ENCODE measurements at regions not wholly inside any gene's neighbourhood (a gene's known extent, or its start where the extent isn't known, plus 50 kb on each side); places are given as distances from the start of the nearest gene placed in this dataset.

DNA sequence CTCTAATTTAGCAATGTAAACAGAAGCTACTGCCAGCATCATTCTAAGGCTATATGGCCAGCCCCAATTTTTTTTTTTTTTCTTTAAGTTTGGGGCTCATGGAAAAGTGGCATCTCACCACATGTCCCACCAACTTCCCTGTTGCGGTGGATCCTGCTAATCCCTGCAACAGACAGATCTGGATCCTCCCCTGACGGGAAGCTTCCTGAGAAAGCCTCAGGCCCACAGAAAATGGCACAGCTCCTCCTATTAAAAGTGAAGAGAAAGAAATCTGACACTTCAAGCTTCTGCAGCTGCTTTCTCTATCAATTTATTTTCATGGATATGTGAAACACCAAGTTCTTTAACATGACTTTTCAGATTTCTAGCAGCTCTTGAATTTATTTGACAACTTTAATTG is 433.8 kb upstream of the DCN start:
- peaks cover 9% of the 10 kb centered on the region; the same call in 1 of the 2 replicates for H3F3A ChIP-seq (ENCODE audit: insufficient read depth, low read depth)
- peaks cover 19% of the 10 kb centered on the region for H3K4me1 ChIP-seq (replicated peaks; ENCODE audit: insufficient read depth)
- no TSS peak for BruUV-seq (replicated peaks)
- H3K4me2 ChIP-seq: no peak overlapping the region
- H3K36me3 ChIP-seq (ENCODE audit: low read depth): no peaks in the 10 kb centered on the region
- DNase-seq: peak in 1 of 2 experiments; percentile 1
- H4K20me1 ChIP-seq (ENCODE audit: insufficient read depth): no peaks in the 10 kb centered on the region
- no peaks in the 10 kb centered on the region for H3K27me3 ChIP-seq (ENCODE audit: insufficient read depth, low read depth)
- no peaks in the 10 kb centered on the region for H3K9me2 ChIP-seq (ENCODE audit: insufficient read depth)
- no peak overlapping the region for H3K27ac ChIP-seq
- H2AFZ ChIP-seq: no peak overlapping the region
- H3K4me3 ChIP-seq: no peak overlapping the region
- TF ChIP-seq EZH2 (IDR thresholded peaks at IDR 0.05; ENCODE audit: low read depth): no peak
- TF ChIP-seq, protein P1, sequence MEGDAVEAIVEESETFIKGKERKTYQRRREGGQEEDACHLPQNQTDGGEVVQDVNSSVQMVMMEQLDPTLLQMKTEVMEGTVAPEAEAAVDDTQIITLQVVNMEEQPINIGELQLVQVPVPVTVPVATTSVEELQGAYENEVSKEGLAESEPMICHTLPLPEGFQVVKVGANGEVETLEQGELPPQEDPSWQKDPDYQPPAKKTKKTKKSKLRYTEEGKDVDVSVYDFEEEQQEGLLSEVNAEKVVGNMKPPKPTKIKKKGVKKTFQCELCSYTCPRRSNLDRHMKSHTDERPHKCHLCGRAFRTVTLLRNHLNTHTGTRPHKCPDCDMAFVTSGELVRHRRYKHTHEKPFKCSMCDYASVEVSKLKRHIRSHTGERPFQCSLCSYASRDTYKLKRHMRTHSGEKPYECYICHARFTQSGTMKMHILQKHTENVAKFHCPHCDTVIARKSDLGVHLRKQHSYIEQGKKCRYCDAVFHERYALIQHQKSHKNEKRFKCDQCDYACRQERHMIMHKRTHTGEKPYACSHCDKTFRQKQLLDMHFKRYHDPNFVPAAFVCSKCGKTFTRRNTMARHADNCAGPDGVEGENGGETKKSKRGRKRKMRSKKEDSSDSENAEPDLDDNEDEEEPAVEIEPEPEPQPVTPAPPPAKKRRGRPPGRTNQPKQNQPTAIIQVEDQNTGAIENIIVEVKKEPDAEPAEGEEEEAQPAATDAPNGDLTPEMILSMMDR (conservative IDR thresholded peaks at IDR 0.05): no peak
- no peaks in the 10 kb centered on the region for H3K9me3 ChIP-seq (ENCODE audit: insufficient read depth, low read depth)
- no peaks in the 10 kb centered on the region for H3K79me2 ChIP-seq (ENCODE audit: low read depth)
- intact Hi-C loops (cut with micrococcal nuclease; ENCODE audit: unreplicated experiment): loop anchor here (5.0 kb wide), 2 partner anchors 161 to 526 kb away; no protein-coding TSS in a partner anchor
- POLR2A ChIA-PET (ENCODE audit: unreplicated experiment): no interaction called here
- CTCF ChIA-PET: interaction anchor here (0.6 kb wide), 1 partner anchor 37 kb away, joined by 4 read pairs; no protein-coding TSS in a partner anchor

DNA sequence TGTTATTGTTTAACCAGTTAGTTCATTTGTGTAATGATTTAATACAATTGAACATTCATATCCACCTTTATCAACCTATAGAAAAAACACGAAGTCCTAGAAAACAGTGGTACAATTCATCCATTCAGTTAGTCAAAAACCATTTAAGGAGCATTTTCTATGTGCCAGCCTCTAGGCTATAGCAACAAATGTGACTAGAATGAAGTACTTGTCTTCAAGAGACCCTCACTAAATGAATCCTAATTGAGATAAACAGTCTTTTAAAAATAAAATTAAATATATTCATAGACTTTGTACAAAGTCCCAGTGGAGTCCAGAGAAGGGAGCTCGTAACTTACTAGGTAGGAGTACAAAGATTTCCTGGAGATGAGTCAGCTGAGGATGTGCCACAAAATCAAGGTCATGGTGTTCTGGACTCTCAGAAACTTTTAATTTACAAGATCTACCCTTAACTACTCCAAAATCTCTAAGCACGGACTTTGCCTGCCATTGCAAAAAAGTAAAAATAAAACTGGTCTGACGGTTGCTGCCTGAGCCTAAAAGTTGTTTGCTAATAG is 430.7 kb upstream of the DCN start:
- no peaks in the 10 kb centered on the region for H3K36me3 ChIP-seq (ENCODE audit: low read depth)
- ChIA-PET POLR2A (ENCODE audit: unreplicated experiment) (no interaction called here), CTCF (no interaction called here)
- H3K4me1 ChIP-seq (replicated peaks; ENCODE audit: insufficient read depth): peaks cover 13% of the 10 kb centered on the region
- BruUV-seq (replicated peaks): no TSS peak
- no peaks in the 10 kb centered on the region for H3K79me2 ChIP-seq (ENCODE audit: low read depth)
- peaks cover 6% of the 10 kb centered on the region; the same call in 1 of the 2 replicates for H3F3A ChIP-seq (ENCODE audit: insufficient read depth, low read depth)
- H3K9me2 ChIP-seq (ENCODE audit: insufficient read depth): no peaks in the 10 kb centered on the region
- TF ChIP-seq, protein P1 (conservative IDR thresholded peaks at IDR 0.05): no peak
- TF ChIP-seq EZH2 (IDR thresholded peaks at IDR 0.05; ENCODE audit: low read depth): no peak
- H4K20me1 ChIP-seq (ENCODE audit: insufficient read depth): no peaks in the 10 kb centered on the region
- DNase-seq: no peak
- no peak overlapping the region for H3K4me3 ChIP-seq
- intact Hi-C loops (cut with micrococcal nuclease; ENCODE audit: unreplicated experiment): no loop called here
- H3K27me3 ChIP-seq (ENCODE audit: insufficient read depth, low read depth): no peaks in the 10 kb centered on the region
- no peaks in the 10 kb centered on the region; the same call in 1 of the 2 replicates for H3K9me3 ChIP-seq (ENCODE audit: insufficient read depth, low read depth)
- no peak overlapping the region for H2AFZ ChIP-seq
- H3K27ac ChIP-seq: no peak overlapping the region
- no peak overlapping the region for H3K4me2 ChIP-seq

DNA sequence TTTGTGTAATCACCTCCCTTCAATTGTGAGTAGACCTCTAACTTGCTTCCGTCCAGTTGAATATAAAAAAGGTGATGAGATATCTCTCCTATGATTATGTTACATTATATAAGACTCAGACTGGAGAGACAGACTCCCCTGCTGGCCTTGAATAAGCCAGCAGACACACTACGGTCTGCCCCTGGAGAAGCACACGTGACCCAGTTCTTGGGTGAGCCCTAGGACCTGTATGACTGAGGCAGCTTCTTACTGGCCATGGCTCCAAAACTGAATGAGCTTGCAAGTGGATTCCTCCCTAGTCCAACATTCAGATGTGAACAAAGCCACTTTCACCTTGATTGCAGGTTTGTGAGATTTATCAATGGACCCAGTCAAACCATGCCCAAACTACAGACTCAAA is 427.9 kb upstream of the DCN start:
- no peak for DNase-seq
- no peaks in the 10 kb centered on the region for H3K79me2 ChIP-seq (ENCODE audit: low read depth)
- POLR2A ChIA-PET (ENCODE audit: unreplicated experiment): no interaction called here
- no peaks in the 10 kb centered on the region for H3K27me3 ChIP-seq (ENCODE audit: insufficient read depth, low read depth)
- H3K4me1 ChIP-seq (replicated peaks; ENCODE audit: insufficient read depth): no peaks in the 10 kb centered on the region
- no peak overlapping the region for H3K27ac ChIP-seq
- H3K9me3 ChIP-seq (ENCODE audit: insufficient read depth, low read depth): no peaks in the 10 kb centered on the region; the same call in 1 of the 2 replicates
- no TSS peak for BruUV-seq (replicated peaks)
- H3K4me3 ChIP-seq: no peak overlapping the region
- H2AFZ ChIP-seq: no peak overlapping the region
- no peaks in the 10 kb centered on the region for H3F3A ChIP-seq (ENCODE audit: insufficient read depth, low read depth)
- intact Hi-C loops (cut with micrococcal nuclease; ENCODE audit: unreplicated experiment): no loop called here
- H3K36me3 ChIP-seq (ENCODE audit: low read depth): no peaks in the 10 kb centered on the region
- H3K4me2 ChIP-seq: no peak overlapping the region
- H4K20me1 ChIP-seq (ENCODE audit: insufficient read depth): no peaks in the 10 kb centered on the region
- H3K9me2 ChIP-seq (ENCODE audit: insufficient read depth): no peaks in the 10 kb centered on the region
- TF ChIP-seq, protein P1 (conservative IDR thresholded peaks at IDR 0.05): no peak
- TF ChIP-seq EZH2 (IDR thresholded peaks at IDR 0.05; ENCODE audit: low read depth): no peak
- CTCF ChIA-PET: no interaction called here

Data from PC-9 (cell line).